GM06990 (cell line): ENCODE measurements at regions not wholly inside any gene's neighbourhood (a gene's known extent, or its start where the extent isn't known, plus 50 kb on each side); places are given as distances from the start of the nearest gene placed in this dataset.

ENCODE experiments used
- DNase-seq: peaks from one replicate; pipeline ENCODE4 v3.0.0-alpha.2; 2011; ENCODE audit not compliant: insufficient read length; ENCODE audit errors: extremely low read depth
- H3K27me3 ChIP-seq: replicated peaks from 2 replicates; pipeline ENCODE4 v1.6.0; 2011; ENCODE audit warnings: low read length; ENCODE audit not compliant: control insufficient read depth, insufficient read depth
- H3K36me3 ChIP-seq: 2 replicates; pipeline ENCODE4 v1.5.1; 2011; ENCODE audit warnings: low read length; ENCODE audit not compliant: control insufficient read depth, insufficient read depth
- H3K4me3 ChIP-seq: replicated peaks from 2 replicates; pipeline ENCODE4 v1.5.1; 2011; ENCODE audit warnings: low read depth, mild to moderate bottlenecking, control low read depth, low read length
- TF ChIP-seq, protein P1 (sequence below): IDR thresholded peaks from 2 replicates; pipeline ENCODE4 v1.5.1; 2011; ENCODE audit warnings: low read length, control low read depth, mild to moderate bottlenecking, inconsistent platforms; ENCODE audit not compliant: insufficient read depth, poor library complexity, severe bottlenecking

DNA sequence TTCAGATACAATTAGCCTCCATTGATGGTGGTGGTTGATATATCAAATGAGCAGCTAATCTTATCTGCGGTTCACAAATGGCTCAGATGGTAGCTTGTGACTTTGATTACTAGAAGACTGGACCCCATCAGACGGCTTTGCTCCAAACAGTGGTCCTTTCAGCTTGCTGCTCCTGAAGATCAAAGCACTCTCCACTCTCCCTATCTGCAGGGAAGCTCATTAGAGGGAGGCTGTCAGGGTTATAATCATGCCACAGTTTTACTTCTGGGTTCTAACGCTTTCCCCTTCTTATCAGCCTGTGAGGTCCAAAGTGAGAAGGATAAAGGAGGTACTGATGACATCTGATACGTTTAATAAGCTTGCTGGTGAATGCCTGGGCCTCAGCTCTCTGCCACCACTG lies 247.1 kb upstream of the NT5C1B start:
- no peaks in the 10 kb centered on the region for H3K36me3 ChIP-seq
- no peak for DNase-seq
- no peak overlapping the region for H3K4me3 ChIP-seq
- TF ChIP-seq, protein P1, sequence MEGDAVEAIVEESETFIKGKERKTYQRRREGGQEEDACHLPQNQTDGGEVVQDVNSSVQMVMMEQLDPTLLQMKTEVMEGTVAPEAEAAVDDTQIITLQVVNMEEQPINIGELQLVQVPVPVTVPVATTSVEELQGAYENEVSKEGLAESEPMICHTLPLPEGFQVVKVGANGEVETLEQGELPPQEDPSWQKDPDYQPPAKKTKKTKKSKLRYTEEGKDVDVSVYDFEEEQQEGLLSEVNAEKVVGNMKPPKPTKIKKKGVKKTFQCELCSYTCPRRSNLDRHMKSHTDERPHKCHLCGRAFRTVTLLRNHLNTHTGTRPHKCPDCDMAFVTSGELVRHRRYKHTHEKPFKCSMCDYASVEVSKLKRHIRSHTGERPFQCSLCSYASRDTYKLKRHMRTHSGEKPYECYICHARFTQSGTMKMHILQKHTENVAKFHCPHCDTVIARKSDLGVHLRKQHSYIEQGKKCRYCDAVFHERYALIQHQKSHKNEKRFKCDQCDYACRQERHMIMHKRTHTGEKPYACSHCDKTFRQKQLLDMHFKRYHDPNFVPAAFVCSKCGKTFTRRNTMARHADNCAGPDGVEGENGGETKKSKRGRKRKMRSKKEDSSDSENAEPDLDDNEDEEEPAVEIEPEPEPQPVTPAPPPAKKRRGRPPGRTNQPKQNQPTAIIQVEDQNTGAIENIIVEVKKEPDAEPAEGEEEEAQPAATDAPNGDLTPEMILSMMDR = no peak
- H3K27me3 ChIP-seq = no peaks in the 10 kb centered on the region; the same call in 1 of the 2 replicates

DNA sequence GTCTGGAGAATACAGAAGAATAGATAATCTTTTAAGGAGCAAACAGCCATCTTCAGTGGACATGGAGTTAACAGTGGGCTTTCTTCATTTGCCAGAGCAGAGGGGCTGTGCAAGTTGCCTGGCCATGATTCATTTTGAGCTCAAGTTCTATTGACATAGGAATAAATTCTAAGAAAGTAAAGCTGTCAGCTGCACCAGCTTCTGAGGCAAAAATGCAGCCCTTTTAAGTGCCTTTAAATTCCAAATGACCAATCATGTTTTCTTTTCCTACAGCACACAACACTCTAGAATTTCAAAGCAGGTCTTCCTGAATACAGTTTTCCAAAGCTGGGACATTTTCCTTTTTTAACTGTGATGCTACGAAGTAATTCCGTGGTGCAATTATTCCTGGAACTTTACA lies 246.4 kb upstream of the NT5C1B start:
- Histone ChIP-seq H3K4me3 (no peak overlapping the region), H3K36me3 (no peaks in the 10 kb centered on the region), H3K27me3 (no peaks in the 10 kb centered on the region; the same call in 1 of the 2 replicates)
- DNase-seq = no peak
- TF ChIP-seq, protein P1 = no peak

DNA sequence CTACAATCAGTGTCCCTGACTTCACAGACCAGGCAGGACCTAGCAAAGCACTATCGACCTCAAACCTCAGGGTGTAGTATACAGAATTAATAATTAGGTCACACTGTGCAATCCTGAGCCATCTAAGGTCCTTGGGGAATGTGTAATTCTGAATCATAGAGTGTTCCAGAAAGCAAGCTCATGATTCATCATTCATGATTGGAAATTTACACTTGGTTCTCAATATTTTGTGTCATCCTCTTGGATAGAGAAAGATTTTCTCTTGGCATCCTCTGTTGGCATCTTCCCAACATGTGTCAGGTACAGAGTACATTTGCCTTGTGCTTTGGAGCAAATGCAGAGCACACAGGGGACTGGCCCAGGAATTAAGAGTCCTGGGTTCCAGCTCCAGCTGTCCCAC lies 245.0 kb upstream of the NT5C1B start:
- TF ChIP-seq, protein P1 = no peak
- no peak for DNase-seq
- H3K27me3 ChIP-seq = no peaks in the 10 kb centered on the region; the same call in 1 of the 2 replicates
- H3K4me3 ChIP-seq = no peak overlapping the region
- H3K36me3 ChIP-seq = no peaks in the 10 kb centered on the region

DNA sequence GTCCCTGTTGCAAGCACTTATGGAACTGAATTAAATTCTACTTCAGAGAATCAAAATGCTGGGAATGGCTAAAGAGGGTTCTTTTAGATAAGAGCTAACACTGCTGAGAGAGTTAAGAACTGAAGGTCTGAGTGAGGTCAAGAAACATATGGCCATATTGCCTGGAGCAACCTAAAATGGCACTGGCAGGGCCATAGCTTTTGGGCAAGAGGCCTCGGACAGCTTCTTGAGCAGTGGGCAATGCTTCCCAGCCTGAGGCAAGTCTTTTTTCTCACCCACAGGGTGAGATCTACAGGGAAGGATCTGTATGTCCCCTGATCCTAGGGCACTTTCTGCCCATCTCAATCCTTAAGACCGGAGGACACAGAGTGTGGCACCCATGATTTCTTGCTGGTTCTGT lies 244.6 kb upstream of the NT5C1B start:
- H3K4me3 ChIP-seq = no peak overlapping the region
- H3K36me3 ChIP-seq = no peaks in the 10 kb centered on the region
- DNase-seq = no peak
- TF ChIP-seq, protein P1 = no peak
- H3K27me3 ChIP-seq = no peaks in the 10 kb centered on the region; the same call in 1 of the 2 replicates

DNA sequence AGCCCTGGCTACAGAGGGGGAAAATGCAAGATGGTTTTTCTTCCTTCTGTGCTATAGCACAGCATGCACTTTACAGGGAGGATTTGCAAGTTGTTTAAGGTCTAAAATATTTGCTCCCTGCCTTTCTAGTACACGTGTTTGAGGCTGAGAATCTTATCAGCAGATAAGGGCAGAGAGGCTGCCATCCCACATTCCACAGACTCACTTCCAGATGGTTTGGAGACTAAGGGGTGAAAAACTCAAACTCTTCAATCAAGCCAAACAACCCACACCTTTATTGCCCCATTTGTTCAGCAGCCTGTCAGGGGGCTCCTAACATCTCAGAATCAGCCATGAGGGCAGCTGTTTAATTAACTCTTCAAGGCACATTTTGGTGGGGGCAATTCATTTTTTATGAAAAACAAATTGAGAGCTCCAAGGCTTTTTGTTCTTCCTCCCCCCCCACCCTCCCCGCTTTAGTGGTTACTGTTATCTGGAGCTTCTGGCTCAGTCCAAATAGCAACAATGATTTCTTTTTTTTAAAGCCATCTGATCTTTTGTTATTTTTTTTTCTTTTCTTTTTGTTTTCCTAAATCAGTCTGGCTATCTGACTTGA lies 242.6 kb upstream of the NT5C1B start:
- Histone ChIP-seq H3K4me3 (no peak overlapping the region), H3K27me3 (no peaks in the 10 kb centered on the region; the same call in 1 of the 2 replicates), H3K36me3 (no peaks in the 10 kb centered on the region)
- DNase-seq = no peak
- TF ChIP-seq, protein P1 = no peak

DNA sequence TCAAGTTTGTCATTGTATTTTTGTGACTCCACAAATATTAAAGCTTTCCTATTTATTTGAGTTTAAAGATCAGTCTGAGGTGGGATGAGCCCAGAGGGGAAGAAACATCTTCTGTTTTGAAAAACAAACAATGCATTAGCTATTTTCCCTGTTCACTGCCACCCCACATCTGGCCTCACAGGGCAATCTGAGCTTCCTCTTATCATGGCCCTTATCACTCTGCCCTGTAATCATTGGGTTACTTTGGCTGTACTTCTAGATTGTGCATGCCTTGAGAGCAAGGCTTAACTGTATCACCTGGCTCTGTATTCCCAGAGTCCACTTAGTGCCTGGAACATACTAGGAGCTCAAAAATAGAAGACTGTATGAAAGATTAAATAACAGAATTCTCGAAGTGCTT lies 241.6 kb upstream of the NT5C1B start:
- Histone ChIP-seq H3K27me3 (no peaks in the 10 kb centered on the region), H3K36me3 (no peaks in the 10 kb centered on the region), H3K4me3 (no peak overlapping the region)
- DNase-seq = no peak
- TF ChIP-seq, protein P1 = no peak
